Left lung (tissue), 4 donors: ENCODE measurements at regions not wholly inside any gene's neighbourhood (a gene's known extent, or its start where the extent isn't known, plus 50 kb on each side); places are given as distances from the start of the nearest gene placed in this dataset.
A peak's percentile ranks its signal among the peaks of the same experiment; 100 is the strongest.

Source experiments
- ATAC-seq: fragments of 200-7000 bp; cut with Tn5 transposase; one replicate; pipeline ENCODE4 v1.9.1; 2020; ENCODE audit warnings: moderate library complexity
- DNase-seq, 4 donors: peaks; one replicate each; pipeline ENCODE4 v3.0.0-alpha.2; 2013 to 2020
- H3K27ac ChIP-seq, 2 donors: fragments of 200-600 bp; sonication (generic) in 1 of 2; one replicate each; pipeline versions ENCODE4 v1.5.0 to v1.8.0; 2020 to 2021
- H3K27me3 ChIP-seq, 2 donors: fragments of 200-600 bp; sonication (generic) in 1 of 2; one replicate each; pipeline versions ENCODE4 v1.5.0 to v1.8.0; 2020 to 2021
- H3K36me3 ChIP-seq, 2 donors: fragments of 200-600 bp; sonication (generic) in 1 of 2; one replicate each; pipeline versions ENCODE4 v1.5.0 to v1.8.0; 2020 to 2021
- H3K4me1 ChIP-seq, 2 donors: fragments of 200-600 bp; one replicate each; pipeline ENCODE4 v1.8.0; 2021
- H3K4me3 ChIP-seq, 2 donors: fragments of 200-600 bp; sonication (generic) in 1 of 2; one replicate each; pipeline versions ENCODE4 v1.5.0 to v1.8.0; 2020 to 2021; ENCODE audit warnings: mild to moderate bottlenecking in 1 of 2
- H3K9me3 ChIP-seq, 2 donors: fragments of 200-600 bp; sonication (generic) in 1 of 2; one replicate each; pipeline versions ENCODE4 v1.5.0 to v1.8.0; 2020 to 2021
- intact Hi-C, 2 donors: fragments of 100-400 bp; cut with DNase I; formaldehyde crosslinking; loops; one replicate each; pipeline versions ENCODE4 v1.11.2 to v1.14.2; 2022
- TF ChIP-seq, protein P1 (sequence below), 2 donors: fragments of 200-600 bp; sonication (generic) in 1 of 2; IDR thresholded peaks; one replicate each; pipeline versions ENCODE4 v1.5.0 to v1.8.0; 2021; ENCODE audit warnings: antibody characterized with exemption in 2 of 2
- donor health status: DM: no; HTN: yes; CAD: no.
- donor health status: DM: no; HTN: no; CAD: no.

DNA sequence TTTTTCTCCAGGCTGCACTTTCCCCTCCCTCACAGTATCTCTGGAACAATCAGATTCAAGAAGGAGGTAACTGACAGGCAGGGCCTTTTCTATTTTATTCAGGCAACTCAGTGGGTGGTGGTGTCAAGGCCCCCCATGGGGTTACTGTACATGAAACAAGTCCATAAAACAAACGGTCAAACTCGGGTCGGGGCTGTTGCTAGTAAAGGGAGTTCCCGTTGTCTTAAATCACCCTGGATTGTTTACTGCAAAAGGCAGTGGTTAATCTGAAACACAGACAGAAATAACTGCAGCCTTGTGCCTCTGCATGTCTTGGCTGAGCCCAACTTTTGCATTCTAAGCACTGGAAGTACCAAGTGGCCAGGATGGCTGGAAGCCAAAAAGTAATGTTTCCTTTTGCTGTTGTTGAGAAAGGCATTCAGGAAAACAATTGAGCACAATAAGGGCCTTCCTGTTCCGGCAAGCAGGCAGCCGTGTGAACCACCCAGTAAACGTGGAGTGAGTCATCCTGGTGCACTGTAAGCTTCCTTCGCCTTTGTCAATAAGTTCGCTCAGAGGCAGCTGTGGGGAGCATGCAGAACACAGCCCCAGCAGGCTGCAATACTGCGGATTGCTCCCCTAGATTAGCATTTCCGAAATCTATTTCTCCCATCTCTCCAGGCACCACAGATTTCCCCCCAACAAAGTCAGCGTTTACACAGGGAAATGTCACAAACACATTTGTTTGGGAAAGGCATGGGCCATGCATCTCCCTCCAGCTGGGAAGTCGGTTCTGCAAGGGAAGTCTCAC, 149.6 kb downstream of the IRS1 start:
- peak; percentile 96 for ATAC-seq

GRCh38 chr2:226649201-226649600, 150.4 kb downstream of the IRS1 start:
- H3K9me3 ChIP-seq = no peaks in the 10 kb centered on the region
- peak overlapping the region in 1 of 2 donors; percentile 72 for H3K27ac ChIP-seq
- H3K27me3 ChIP-seq = peaks cover 0 to 24% of the 10 kb centered on the region in 2 donors
- DNase-seq = no peak
- H3K36me3 ChIP-seq = no peaks in the 10 kb centered on the region
- intact Hi-C loops = no loop called here
- TF ChIP-seq, protein P1, sequence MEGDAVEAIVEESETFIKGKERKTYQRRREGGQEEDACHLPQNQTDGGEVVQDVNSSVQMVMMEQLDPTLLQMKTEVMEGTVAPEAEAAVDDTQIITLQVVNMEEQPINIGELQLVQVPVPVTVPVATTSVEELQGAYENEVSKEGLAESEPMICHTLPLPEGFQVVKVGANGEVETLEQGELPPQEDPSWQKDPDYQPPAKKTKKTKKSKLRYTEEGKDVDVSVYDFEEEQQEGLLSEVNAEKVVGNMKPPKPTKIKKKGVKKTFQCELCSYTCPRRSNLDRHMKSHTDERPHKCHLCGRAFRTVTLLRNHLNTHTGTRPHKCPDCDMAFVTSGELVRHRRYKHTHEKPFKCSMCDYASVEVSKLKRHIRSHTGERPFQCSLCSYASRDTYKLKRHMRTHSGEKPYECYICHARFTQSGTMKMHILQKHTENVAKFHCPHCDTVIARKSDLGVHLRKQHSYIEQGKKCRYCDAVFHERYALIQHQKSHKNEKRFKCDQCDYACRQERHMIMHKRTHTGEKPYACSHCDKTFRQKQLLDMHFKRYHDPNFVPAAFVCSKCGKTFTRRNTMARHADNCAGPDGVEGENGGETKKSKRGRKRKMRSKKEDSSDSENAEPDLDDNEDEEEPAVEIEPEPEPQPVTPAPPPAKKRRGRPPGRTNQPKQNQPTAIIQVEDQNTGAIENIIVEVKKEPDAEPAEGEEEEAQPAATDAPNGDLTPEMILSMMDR (IDR thresholded peaks at IDR 0.05) = no peak
- ATAC-seq = no peak
- H3K4me1 ChIP-seq = peaks cover 9 to 19% of the 10 kb centered on the region in 2 donors
- H3K4me3 ChIP-seq = no peak overlapping the region

More for the DNA sequence above, 149.6 kb downstream of the IRS1 start:
- peaks cover 9 to 19% of the 10 kb centered on the region in 2 donors for H3K4me1 ChIP-seq
- H3K27me3 ChIP-seq = peaks cover 0 to 19% of the 10 kb centered on the region in 2 donors
- H3K4me3 ChIP-seq = no peak overlapping the region
- H3K27ac ChIP-seq = peak overlapping the region; percentile 39 to 72
- intact Hi-C loops = loop anchor here in 1 of 2 donors (10.0 kb wide), 1 partner anchor 145 kb away; the partner anchor contains the start of gene IRS1
- TF ChIP-seq, protein P1 (IDR thresholded peaks at IDR 0.05) = no peak
- peak; percentile 61 to 80 (median 70) for DNase-seq
- H3K9me3 ChIP-seq = no peaks in the 10 kb centered on the region
- no peaks in the 10 kb centered on the region for H3K36me3 ChIP-seq

DNA sequence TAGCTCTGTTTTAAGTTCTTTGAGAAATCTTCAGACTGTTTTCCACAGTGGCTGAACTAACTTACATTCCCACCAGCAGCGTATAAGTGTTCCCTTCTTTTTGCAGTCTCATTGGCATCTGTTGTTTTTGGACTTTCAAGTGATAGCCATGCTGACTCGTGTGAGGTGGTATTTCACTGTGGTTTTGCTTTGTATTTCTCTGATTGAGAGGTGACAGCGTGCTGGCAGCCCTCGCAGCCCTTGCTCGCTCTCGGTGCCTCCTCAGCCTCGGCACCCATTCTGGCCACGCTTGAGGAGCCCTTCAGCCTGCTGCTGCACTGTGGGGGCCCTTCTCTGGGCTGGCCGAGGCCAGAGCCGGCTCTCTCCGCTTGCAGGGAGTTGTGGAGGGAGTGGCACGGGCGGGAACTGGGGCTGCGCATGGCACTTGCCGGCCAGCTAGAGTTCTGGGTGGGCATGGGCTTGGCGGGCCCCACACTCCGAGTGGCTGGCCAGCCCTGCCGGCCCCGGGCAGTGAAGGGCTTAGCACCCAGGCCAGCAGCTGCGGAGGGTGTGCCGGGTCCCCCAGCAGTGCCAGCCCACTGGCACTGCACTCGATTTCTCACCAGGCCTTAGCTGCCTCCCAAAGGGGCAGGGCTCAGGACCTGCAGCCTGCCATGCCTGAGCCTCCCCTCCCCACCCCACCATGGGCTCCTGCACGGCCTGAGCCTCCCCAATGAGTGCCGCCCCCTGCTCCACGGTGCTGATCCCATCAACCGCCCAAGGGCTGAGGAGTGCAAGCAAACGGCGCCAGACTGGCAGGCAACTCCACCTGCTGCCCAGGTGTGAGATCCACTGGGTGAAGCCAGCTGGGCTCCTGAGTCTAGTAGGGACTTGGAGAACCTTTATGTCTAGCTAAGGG, 151.8 kb downstream of the IRS1 start:
- Histone ChIP-seq H3K27me3 (peaks cover 0 to 38% of the 10 kb centered on the region in 2 donors), H3K4me3 (no peak overlapping the region), H3K9me3 (no peaks in the 10 kb centered on the region), H3K4me1 (peaks cover 9 to 19% of the 10 kb centered on the region in 2 donors), H3K27ac (no peak overlapping the region), H3K36me3 (no peaks in the 10 kb centered on the region)
- ATAC-seq = no peak
- DNase-seq = peak in 1 of 4 donors; percentile 61
- TF ChIP-seq, protein P1 (IDR thresholded peaks at IDR 0.05) = no peak
- intact Hi-C loops = no loop called here

DNA sequence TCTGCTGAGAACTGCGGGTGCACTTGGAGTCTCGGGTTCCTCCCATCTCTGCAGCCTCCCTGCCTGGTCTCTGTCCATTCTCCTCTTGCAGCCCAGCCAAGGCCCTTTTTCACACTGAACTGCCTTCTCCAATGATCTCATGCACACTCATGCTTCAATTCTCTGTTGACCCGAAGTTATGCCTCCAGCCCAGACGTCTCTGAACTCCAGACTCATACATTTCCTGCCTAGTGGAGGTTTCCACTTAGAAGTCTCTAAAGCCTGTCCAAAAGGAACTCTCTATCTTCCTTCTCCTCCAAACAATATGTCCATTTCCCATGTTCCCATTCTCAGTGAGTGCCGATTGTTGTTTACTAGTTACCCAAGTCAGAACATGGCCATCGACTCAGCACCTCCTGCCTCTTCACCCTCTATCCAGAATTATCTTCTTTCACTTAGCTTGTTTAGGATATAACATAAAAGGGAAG, 155.2 kb downstream of the IRS1 start:
- H3K27ac ChIP-seq = peak overlapping the region in 1 of 2 donors; percentile 4
- intact Hi-C loops = no loop called here
- peak; percentile 50 for ATAC-seq

More for the DNA sequence above, 155.2 kb downstream of the IRS1 start:
- Histone ChIP-seq H3K9me3 (peaks cover 0 to 11% of the 10 kb centered on the region in 2 donors), H3K4me1 (peaks cover under 1 to 1% of the 10 kb centered on the region in 2 donors), H3K27me3 (peaks cover 0 to 42% of the 10 kb centered on the region in 2 donors), H3K36me3 (no peaks in the 10 kb centered on the region), H3K4me3 (no peak overlapping the region)
- DNase-seq = no peak
- TF ChIP-seq, protein P1 (IDR thresholded peaks at IDR 0.05) = no peak
